GM19239 (cell line): ENCODE measurements at regions not wholly inside any gene's neighbourhood (a gene's known extent, or its start where the extent isn't known, plus 50 kb on each side); places are given as distances from the start of the nearest gene placed in this dataset.

Source experiments
- DNase-seq: peaks from one replicate; pipeline ENCODE4 v3.0.0; 2011; ENCODE audit warnings: low spot score; ENCODE audit not compliant: insufficient read length
- FAIRE-seq: peaks from 2 replicates; lab custom pipeline; 2011; peaks lifted over from hg19 to GRCh38; lab: Jason Lieb, UNC

GRCh38 chr6:169342710-169343109 lies 89.1 kb upstream of the THBS2 start:
- FAIRE-seq: no peak

GRCh38 chr6:169341706-169342105 lies 88.1 kb upstream of the THBS2 start:
- DNase-seq (no peak), FAIRE-seq (no peak)

More at GRCh38 chr6:169342710-169343109, 89.1 kb upstream of the THBS2 start:
- DNase-seq: no peak

GRCh38 chr6:169341065-169341464 lies 87.4 kb upstream of the THBS2 start:
- DNase-seq: no peak
- FAIRE-seq: no peak

GRCh38 chr6:169340395-169340794 lies 86.7 kb upstream of the THBS2 start:
- DNase-seq (no peak), FAIRE-seq (no peak)

GRCh38 chr6:169339731-169340309 lies 86.2 kb upstream of the THBS2 start:
- no peak for FAIRE-seq
- no peak for DNase-seq

DNA sequence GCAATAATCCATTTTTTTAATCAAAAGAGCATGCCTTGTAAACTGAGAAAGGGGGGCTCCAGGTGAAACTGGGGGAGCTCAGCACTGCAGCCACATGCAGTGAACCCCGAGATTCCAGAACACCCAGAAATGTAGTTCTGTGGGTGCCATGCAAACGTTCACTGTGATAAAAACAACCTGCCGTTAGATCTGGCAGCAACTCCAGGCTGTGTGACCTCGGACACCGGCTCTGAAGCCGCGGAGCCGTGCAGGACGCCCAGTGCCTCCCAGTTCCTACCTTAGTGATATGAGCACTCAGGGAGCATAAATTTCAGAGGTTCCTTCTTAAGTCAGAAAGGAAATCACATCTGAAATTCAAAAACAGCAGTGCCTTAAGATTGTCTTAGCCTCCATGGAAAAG lies 85.4 kb upstream of the THBS2 start:
- FAIRE-seq (no peak), DNase-seq (no peak)

- FAIRE-seq: no peak
- DNase-seq: no peak
Measured at GRCh38 chr6:169337886-169338445, 84.3 kb upstream of the THBS2 start.

DNA sequence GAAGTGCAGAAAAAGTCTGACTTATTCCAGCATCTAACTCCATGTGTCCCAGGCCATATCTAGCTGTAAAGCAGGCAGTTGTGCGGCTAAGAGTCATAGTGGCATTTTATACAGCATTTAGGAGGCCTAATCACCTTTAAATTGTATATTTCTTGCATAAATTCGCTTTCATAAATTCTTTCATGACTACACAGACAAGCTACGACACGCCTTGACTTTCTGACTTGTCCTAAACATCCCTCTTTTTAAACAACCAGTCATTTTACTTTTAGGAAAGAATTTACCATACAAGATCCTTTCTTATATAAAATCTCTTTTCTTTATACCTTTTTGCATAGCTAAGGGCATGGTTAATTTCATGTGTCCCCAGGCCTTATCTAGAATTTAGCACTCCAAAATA lies 81.7 kb upstream of the THBS2 start:
- DNase-seq: no peak
- peak; percentile 11 for FAIRE-seq

DNA sequence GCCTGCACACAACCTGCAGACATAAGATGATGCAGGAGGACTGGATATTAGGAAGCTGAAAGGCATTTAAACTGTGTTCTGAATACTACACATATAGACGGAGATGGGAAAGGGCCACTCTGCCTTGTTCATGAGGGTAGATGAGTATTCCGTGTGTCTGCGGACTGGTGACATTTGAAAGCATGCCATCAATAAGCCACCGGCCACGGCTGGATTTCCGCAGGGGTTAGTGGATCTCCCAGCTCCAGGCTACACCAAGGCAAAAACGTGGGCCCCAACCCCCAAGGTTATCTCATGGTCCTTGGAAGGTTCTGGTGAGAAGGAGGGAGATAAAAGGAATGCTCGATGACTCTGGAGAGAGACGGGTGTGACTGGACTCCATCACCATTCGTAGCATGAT lies 78.6 kb upstream of the THBS2 start:
- FAIRE-seq: no peak

GRCh38 chr6:169328112-169328801 lies 74.6 kb upstream of the THBS2 start:
- FAIRE-seq (no peak), DNase-seq (no peak)

More for the DNA sequence above, 78.6 kb upstream of the THBS2 start:
- no peak for DNase-seq

GRCh38 chr6:169326067-169326799 lies 72.6 kb upstream of the THBS2 start:
- DNase-seq (no peak), FAIRE-seq (no peak)

GRCh38 chr6:169324656-169325459 lies 71.2 kb upstream of the THBS2 start:
- FAIRE-seq (no peak), DNase-seq (no peak)

- no peak for DNase-seq
- no peak for FAIRE-seq
Measured at GRCh38 chr6:169324086-169324485, 70.4 kb upstream of the THBS2 start.

DNA sequence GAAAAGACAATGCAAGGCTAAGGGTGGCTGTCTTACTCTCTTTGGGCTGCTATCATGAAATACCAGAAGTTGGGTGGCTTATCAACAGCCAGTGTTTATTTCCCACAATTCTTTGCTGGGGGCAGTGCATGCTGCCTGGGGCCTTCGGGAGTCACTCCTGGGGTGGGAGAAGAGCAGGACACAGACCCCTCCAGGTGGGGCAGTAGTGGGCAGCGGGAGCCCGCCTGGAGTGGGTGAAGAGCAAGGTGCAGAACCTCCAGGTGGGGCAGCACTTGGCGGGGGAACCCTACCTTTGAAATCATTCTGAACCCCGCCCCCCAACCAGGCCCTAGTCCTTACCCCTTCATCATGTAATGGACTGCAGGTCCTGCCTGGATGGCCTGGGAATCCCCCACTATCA lies 69.6 kb upstream of the THBS2 start:
- DNase-seq (no peak), FAIRE-seq (no peak)

GRCh38 chr6:169321546-169321945 lies 67.9 kb upstream of the THBS2 start:
- DNase-seq (no peak), FAIRE-seq (no peak)

GRCh38 chr6:169320013-169320412 lies 66.4 kb upstream of the THBS2 start:
- DNase-seq (no peak), FAIRE-seq (no peak)

- DNase-seq (no peak), FAIRE-seq (no peak)
Measured at GRCh38 chr6:169317441-169318202, 64.0 kb upstream of the THBS2 start.

DNA sequence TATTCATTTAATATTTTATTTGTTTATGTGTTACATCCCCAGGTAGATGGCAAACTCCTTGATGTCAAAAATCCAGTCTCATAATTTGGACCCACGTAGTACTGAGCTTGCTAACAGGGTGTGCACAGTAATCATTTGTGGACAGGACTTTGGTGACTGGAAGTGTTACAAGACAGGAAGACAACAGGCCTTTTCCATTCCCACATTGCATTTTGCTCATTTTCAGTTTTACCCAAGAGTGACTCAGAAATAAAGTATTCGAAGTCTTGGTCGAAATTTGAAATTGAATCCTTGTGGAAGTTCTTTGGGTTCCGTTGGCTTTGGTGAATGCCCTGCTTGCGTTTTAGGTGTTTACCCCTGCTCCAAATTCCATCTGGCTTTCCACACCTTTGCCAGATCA lies 63.0 kb upstream of the THBS2 start:
- no peak for FAIRE-seq
- no peak for DNase-seq

GRCh38 chr6:169315830-169316614 lies 62.4 kb upstream of the THBS2 start:
- no peak for DNase-seq
- no peak for FAIRE-seq
